GM12878 (cell line): ENCODE measurements at regions not wholly inside any gene's neighbourhood (a gene's known extent, or its start where the extent isn't known, plus 50 kb on each side); places are given as distances from the start of the nearest gene placed in this dataset.

Experiments
- ATAC-seq: fragments of 200-7000 bp; cut with Tn5 transposase; 3 replicates; pipeline ENCODE4 v1.9.1; 2020; ENCODE audit warnings: mild to moderate bottlenecking, moderate library complexity
- BruUV-seq: library from RNA; stranded (reverse); fragments of 400-500 nt; replicated peaks from 2 replicates; lab custom pipeline; 2021; lab: Mats Ljungman, UMichigan
- CTCF ChIA-PET: fragments of 300-600 bp; sonication (Branson Sonifier 250); formaldehyde crosslinking; extraction: SDS; loops from one replicate; lab custom pipeline; 2021; ENCODE audit warnings: inconsistent platforms; lab: Yijun Ruan, JAX
- POLR2A ChIA-PET: fragments of 350-600 bp; formaldehyde crosslinking; extraction: SDS; loops from one replicate; lab custom pipeline; 2021; ENCODE audit warnings: inconsistent platforms; lab: Charles Lee
- RAD21 ChIA-PET: fragments of 300-600 bp; sonication (Branson Sonifier 250); formaldehyde crosslinking; loops from one replicate; lab custom pipeline; 2023; ENCODE audit warnings: antibody characterized with exemption; ENCODE audit not compliant: unreplicated experiment; lab: Charles Lee
- SMC1A ChIA-PET: fragments of 300-600 bp; sonication (Branson Sonifier 250); formaldehyde crosslinking; loops from one replicate; lab custom pipeline; 2023; ENCODE audit not compliant: unreplicated experiment, uncharacterized antibody; lab: Charles Lee
- DNase-seq: peaks from one replicate; pipeline ENCODE4 v3.0.0-alpha.2; 2011; ENCODE audit warnings: low read depth, low spot score
- FAIRE-seq: peaks from 3 replicates; lab custom pipeline; 2011; peaks lifted over from hg19 to GRCh38; lab: Jason Lieb, UNC
- H2AFZ ChIP-seq: 2 replicates; pipeline ENCODE4 v1.6.0; 2011; ENCODE audit warnings: low read depth, low read length, control low read depth; ENCODE audit not compliant: control insufficient read depth
- H3K27ac ChIP-seq: 2 replicates; pipeline ENCODE4 v1.5.1; 2011; ENCODE audit warnings: control low read depth; ENCODE audit not compliant: control insufficient read depth, insufficient read depth
- H3K27me3 ChIP-seq, 2 experiments: replicated peaks in 1 of 2; 2 replicates each; pipeline versions ENCODE4 v1.6.0 to v1.6.1; 2011; ENCODE audit warnings: low read length in 1 of 2; ENCODE audit not compliant: control insufficient read depth in 2 of 2, insufficient read depth in 2 of 2
- H3K36me3 ChIP-seq, 2 experiments: 2 replicates each; pipeline ENCODE4 v1.5.1; 2011; ENCODE audit warnings: low read length in 1 of 2; ENCODE audit not compliant: control insufficient read depth in 2 of 2, insufficient read depth in 2 of 2
- H3K4me1 ChIP-seq: 2 replicates; pipeline ENCODE4 v1.6.1; 2011; ENCODE audit warnings: mild to moderate bottlenecking, low read length, moderate library complexity, mixed read lengths; ENCODE audit not compliant: control insufficient read depth, insufficient read depth
- H3K4me2 ChIP-seq: 2 replicates; pipeline ENCODE4 v1.6.0; 2011; ENCODE audit warnings: control low read depth; ENCODE audit not compliant: control insufficient read depth, insufficient read depth
- H3K4me3 ChIP-seq: fragments of 200-600 bp; sonication (generic); 2 replicates; pipeline ENCODE4 v1.5.1; 2016
- H3K79me2 ChIP-seq: 2 replicates; pipeline ENCODE4 v1.6.0; 2011; ENCODE audit warnings: low read length; ENCODE audit not compliant: control insufficient read depth, insufficient read depth
- H3K9ac ChIP-seq: 2 replicates; pipeline ENCODE4 v1.8.0; 2011; ENCODE audit warnings: low read length, control low read depth, mixed read lengths; ENCODE audit not compliant: control insufficient read depth, insufficient read depth
- H3K9me3 ChIP-seq: replicated peaks from 3 replicates; pipeline ENCODE4 v1.5.1; 2011; ENCODE audit warnings: mild to moderate bottlenecking, low read length; ENCODE audit not compliant: control insufficient read depth, insufficient read depth
- H4K20me1 ChIP-seq: 2 replicates; pipeline ENCODE4 v1.6.0; 2011; ENCODE audit not compliant: control insufficient read depth, insufficient read depth
- BCL11A ChIP-seq: IDR thresholded peaks from 2 replicates; pipeline ENCODE4 v1.6.1; 2011; ENCODE audit warnings: low read depth, low read length
- CBX3 ChIP-seq: fragments of 200-600 bp; sonication (generic); IDR thresholded peaks from 2 replicates; pipeline ENCODE4 v1.6.1; 2016; ENCODE audit warnings: low read depth, borderline replicate concordance
- CREB1 ChIP-seq: IDR thresholded peaks from 2 replicates; pipeline ENCODE4 v1.6.1; 2012; ENCODE audit warnings: low read depth, mild to moderate bottlenecking, inconsistent platforms
- EP300 ChIP-seq, 2 experiments: fragments of 150-350 bp in 1 of 2; IDR thresholded peaks; 2 replicates each; pipeline ENCODE4 v1.6.1; 2011 to 2012; ENCODE audit warnings: low read depth in 2 of 2, low read length in 2 of 2, borderline replicate concordance in 1 of 2, improper control_type of control experiment in 1 of 2, inconsistent platforms in 1 of 2; ENCODE audit not compliant: control insufficient read depth in 1 of 2
- FOS ChIP-seq: IDR thresholded peaks from 3 replicates; pipeline ENCODE4 v1.6.1; 2011; ENCODE audit warnings: borderline replicate concordance; ENCODE audit not compliant: insufficient read length; ENCODE audit errors: extremely low read depth
- HDGF ChIP-seq: fragments of 450-650 bp; IDR thresholded peaks from 2 replicates; pipeline ENCODE4 v1.6.1; 2016; ENCODE audit warnings: antibody characterized with exemption
- IRF3 ChIP-seq: fragments of 450-650 bp; IDR thresholded peaks from 2 replicates; pipeline ENCODE4 v1.6.1; 2014; ENCODE audit warnings: mild to moderate bottlenecking
- RB1 ChIP-seq: fragments of 450-650 bp; formaldehyde crosslinking; IDR thresholded peaks from 2 replicates; pipeline ENCODE4 v1.6.1; 2017; ENCODE audit warnings: mild to moderate bottlenecking, borderline replicate concordance
- SREBF2 ChIP-seq: IDR thresholded peaks from 2 replicates; pipeline ENCODE4 v1.6.1; 2012; ENCODE audit warnings: mild to moderate bottlenecking, low read length
- SRF ChIP-seq, 2 experiments: IDR thresholded peaks; 2 replicates each; pipeline ENCODE4 v1.6.1; 2011; ENCODE audit warnings: low read depth in 2 of 2, low read length in 2 of 2, mild to moderate bottlenecking in 1 of 2, moderate library complexity in 1 of 2
- STAT3 ChIP-seq: IDR thresholded peaks from 2 replicates; pipeline ENCODE4 v1.6.1; 2011; ENCODE audit warnings: low read depth, low read length, improper control_type of control experiment
- WGBS: methylation state at CpG from one replicate; pipeline ENCODE4 v1.1.6; 2016; ENCODE audit warnings: low lambda C conversion rate; ENCODE audit not compliant: insufficient replicate concordance, insufficient coverage; ENCODE audit errors: missing lambda C conversion rate; 5-methylcytosine and 5-hydroxymethylcytosine counted together
- in situ Hi-C: fragments of 300-500 bp; cut with MboI; formaldehyde crosslinking; loops from 9 replicates; pipeline ENCODE4 v1.14.3; 2018; ENCODE audit warnings: mixed read lengths
- intact Hi-C: fragments of 100-400 bp; cut with micrococcal nuclease; formaldehyde crosslinking; loops from one replicate; pipeline ENCODE4 v1.14.2; 2022; ENCODE audit not compliant: unreplicated experiment
- TF ChIP-seq, protein P1 (sequence below): fragments of 450-650 bp; IDR thresholded peaks from 2 replicates; pipeline ENCODE4 v1.6.1; 2018; ENCODE audit warnings: mild to moderate bottlenecking, low read depth, moderate library complexity; ENCODE audit not compliant: partially characterized antibody

- FAIRE-seq = no peak
- POLR2A ChIA-PET = no interaction called here
- TF ChIP-seq RB1 (no peak), HDGF (no peak), IRF3 (no peak), FOS (no peak), SREBF2 (no peak), BCL11A (no peak), CREB1 (no peak), STAT3 (no peak), CBX3 (no peak), SRF (IDR thresholded peaks at IDR 0.05; ENCODE audit: low read depth in 2 of 2, low read length in 2 of 2) (no peak), EP300 (IDR thresholded peaks at IDR 0.05; ENCODE audit: borderline replicate concordance in 1 of 2, control insufficient read depth in 1 of 2, low read depth in 2 of 2, low read length in 2 of 2) (no peak)
- TF ChIP-seq, protein P1, sequence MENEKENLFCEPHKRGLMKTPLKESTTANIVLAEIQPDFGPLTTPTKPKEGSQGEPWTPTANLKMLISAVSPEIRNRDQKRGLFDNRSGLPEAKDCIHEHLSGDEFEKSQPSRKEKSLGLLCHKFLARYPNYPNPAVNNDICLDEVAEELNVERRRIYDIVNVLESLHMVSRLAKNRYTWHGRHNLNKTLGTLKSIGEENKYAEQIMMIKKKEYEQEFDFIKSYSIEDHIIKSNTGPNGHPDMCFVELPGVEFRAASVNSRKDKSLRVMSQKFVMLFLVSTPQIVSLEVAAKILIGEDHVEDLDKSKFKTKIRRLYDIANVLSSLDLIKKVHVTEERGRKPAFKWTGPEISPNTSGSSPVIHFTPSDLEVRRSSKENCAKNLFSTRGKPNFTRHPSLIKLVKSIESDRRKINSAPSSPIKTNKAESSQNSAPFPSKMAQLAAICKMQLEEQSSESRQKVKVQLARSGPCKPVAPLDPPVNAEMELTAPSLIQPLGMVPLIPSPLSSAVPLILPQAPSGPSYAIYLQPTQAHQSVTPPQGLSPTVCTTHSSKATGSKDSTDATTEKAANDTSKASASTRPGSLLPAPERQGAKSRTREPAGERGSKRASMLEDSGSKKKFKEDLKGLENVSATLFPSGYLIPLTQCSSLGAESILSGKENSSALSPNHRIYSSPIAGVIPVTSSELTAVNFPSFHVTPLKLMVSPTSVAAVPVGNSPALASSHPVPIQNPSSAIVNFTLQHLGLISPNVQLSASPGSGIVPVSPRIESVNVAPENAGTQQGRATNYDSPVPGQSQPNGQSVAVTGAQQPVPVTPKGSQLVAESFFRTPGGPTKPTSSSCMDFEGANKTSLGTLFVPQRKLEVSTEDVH = no peak
- BruUV-seq = no TSS peak
- 46% methylated on average over 7 of the region's 7 CpGs for WGBS
- in situ Hi-C loops (no loop called here), intact Hi-C loops (no loop called here)
- Histone ChIP-seq H4K20me1 (no peaks in the 10 kb centered on the region), H3K27me3 (no peaks in the 10 kb centered on the region; a peak in 1 of 4 replicates), H3K4me3 (no peak overlapping the region), H3K9me3 (no peaks in the 10 kb centered on the region), H3K9ac (no peak overlapping the region), H3K4me1 (no peaks in the 10 kb centered on the region), H3K4me2 (no peak overlapping the region), H2AFZ (no peak overlapping the region), H3K27ac (no peak overlapping the region), H3K79me2 (no peaks in the 10 kb centered on the region), H3K36me3 (no peaks in the 10 kb centered on the region)
- no peak for ATAC-seq
- no peak for DNase-seq
- CTCF ChIA-PET = no interaction called here
- SMC1A ChIA-PET = no interaction called here
- RAD21 ChIA-PET = no interaction called here
Measured at GRCh38 chr6:139457476-139457875, 83.0 kb upstream of the CITED2 start.
